H1 (cell line): ENCODE measurements at regions not wholly inside any gene's neighbourhood (a gene's known extent, or its start where the extent isn't known, plus 50 kb on each side); places are given as distances from the start of the nearest gene placed in this dataset.

ENCODE experiments used
- CTCF ChIA-PET: fragments of 300-600 bp; sonication (Branson Sonifier 250); formaldehyde crosslinking; loops from one replicate; lab custom pipeline; 2021; ENCODE audit not compliant: partially characterized antibody; lab: Charles Lee
- POLR2A ChIA-PET: fragments of 300-600 bp; sonication (Branson Sonifier 250); formaldehyde crosslinking; loops from one replicate; lab custom pipeline; 2021; ENCODE audit warnings: inconsistent platforms; ENCODE audit not compliant: partially characterized antibody; lab: Charles Lee
- DNase-seq, 2 experiments: peaks; one replicate each; pipeline versions ENCODE4 v3.0.0 to v3.0.0-alpha.2; 2010 to 2022; ENCODE audit warnings: low spot score in 2 of 2, low read depth in 1 of 2, mixed read lengths in 1 of 2
- FAIRE-seq: peaks from 2 replicates; lab custom pipeline; 2011; peaks lifted over from hg19 to GRCh38; lab: Jason Lieb, UNC
- H2AFZ ChIP-seq: 2 replicates; pipeline ENCODE4 v1.8.1; 2012; ENCODE audit warnings: low read length, inconsistent platforms
- H2AK5ac ChIP-seq: 2 replicates; pipeline ENCODE4 v1.6.1; 2013; ENCODE audit warnings: low read depth, low read length
- H2BK120ac ChIP-seq: replicated peaks from 2 replicates; pipeline ENCODE3; 2013; ENCODE audit warnings: low read depth, low read length, inconsistent platforms
- H2BK12ac ChIP-seq: 2 replicates; pipeline ENCODE4 v1.6.1; 2013; ENCODE audit warnings: low read depth, low read length
- H2BK15ac ChIP-seq: 2 replicates; pipeline ENCODE4 v1.6.1; 2013; ENCODE audit warnings: low read length
- H2BK20ac ChIP-seq: 2 replicates; pipeline ENCODE4 v1.6.1; 2013; ENCODE audit warnings: low read length
- H2BK5ac ChIP-seq: 2 replicates; pipeline ENCODE4 v1.6.1; 2013; ENCODE audit warnings: low read depth, low read length
- H3K14ac ChIP-seq: 2 replicates; pipeline ENCODE4 v1.6.1; 2013; ENCODE audit warnings: inconsistent platforms; ENCODE audit not compliant: insufficient read length
- H3K18ac ChIP-seq: 2 replicates; pipeline ENCODE4 v1.6.1; 2013; ENCODE audit warnings: low read length; ENCODE audit errors: extremely low read depth
- H3K23ac ChIP-seq: 2 replicates; pipeline ENCODE4 v1.6.1; 2013; ENCODE audit warnings: inconsistent platforms; ENCODE audit not compliant: insufficient read length
- H3K23me2 ChIP-seq: 2 replicates; pipeline ENCODE4 v1.6.1; 2013; ENCODE audit warnings: low read depth, low read length
- H3K27ac ChIP-seq: 2 replicates; pipeline ENCODE4 v1.6.1; 2011; ENCODE audit warnings: low read depth, low read length, inconsistent platforms
- H3K27me3 ChIP-seq, 4 experiments: replicated peaks in 1 of 4; 1 replicate in 1 of 4; 2 replicates in 3 of 4; pipeline versions ENCODE4 v1.6.1 to v1.8.1; 2011 to 2013; ENCODE audit warnings: low read length in 3 of 4, mild to moderate bottlenecking in 3 of 4, inconsistent platforms in 2 of 4, mixed read lengths in 2 of 4, moderate library complexity in 1 of 4; ENCODE audit not compliant: control insufficient read depth in 3 of 4, insufficient read depth in 3 of 4; ENCODE audit errors: extremely low read depth in 1 of 4
- H3K36me3 ChIP-seq, 4 experiments: 2 replicates each; pipeline versions ENCODE4 v1.6.1 to v1.8.1; 2011 to 2013; ENCODE audit warnings: mild to moderate bottlenecking in 4 of 4, low read length in 3 of 4, moderate library complexity in 2 of 4, control low read depth in 1 of 4, inconsistent platforms in 1 of 4; ENCODE audit not compliant: insufficient read depth in 4 of 4, control insufficient read depth in 2 of 4
- H3K4ac ChIP-seq: replicated peaks from 2 replicates; pipeline ENCODE3; 2013; ENCODE audit warnings: low read length, low read depth, mixed read lengths, inconsistent platforms; ENCODE audit not compliant: insufficient read length
- H3K4me1 ChIP-seq, 4 experiments: replicated peaks in 1 of 4; 1 replicate in 1 of 4; 2 replicates in 3 of 4; pipeline versions ENCODE4 v1.6.1 to v1.8.1; 2011 to 2013; ENCODE audit warnings: low read length in 3 of 4, inconsistent platforms in 2 of 4, mixed read lengths in 1 of 4; ENCODE audit not compliant: insufficient read depth in 4 of 4, control insufficient read depth in 3 of 4
- H3K4me2 ChIP-seq, 2 experiments: 2 replicates each; pipeline versions ENCODE4 v1.6.1 to v1.8.1; 2011 to 2013; ENCODE audit warnings: low read depth in 2 of 2, low read length in 2 of 2, control low read depth in 1 of 2, inconsistent platforms in 1 of 2, mild to moderate bottlenecking in 1 of 2; ENCODE audit not compliant: insufficient read depth in 1 of 2
- H3K4me3 ChIP-seq, 4 experiments: fragments of 200-600, 300-600 bp in 1 of 4; sonication (generic), shearing (Covaris generic), sonication (Bioruptor Twin) in 1 of 4; 2 replicates each; pipeline versions ENCODE4 v1.5.1 to v1.8.1; 2011 to 2016; ENCODE audit warnings: low read length in 4 of 4, low read depth in 3 of 4, control low read depth in 2 of 4, inconsistent platforms in 2 of 4, mild to moderate bottlenecking in 2 of 4, mixed read lengths in 1 of 4, moderate library complexity in 1 of 4; ENCODE audit not compliant: insufficient read depth in 2 of 4; ENCODE audit errors: extremely low read depth in 1 of 4
- H3K56ac ChIP-seq: replicated peaks from 2 replicates; pipeline ENCODE3; 2013; ENCODE audit warnings: low read depth, mild to moderate bottlenecking, mixed read lengths, low read length, inconsistent platforms; ENCODE audit not compliant: insufficient read length
- H3K79me1 ChIP-seq: 2 replicates; pipeline ENCODE4 v1.6.1; 2013; ENCODE audit warnings: low read depth, low read length, control low read depth
- H3K79me2 ChIP-seq, 2 experiments: 2 replicates each; pipeline versions ENCODE4 v1.6.1 to v1.8.1; 2012 to 2013; ENCODE audit warnings: low read length in 2 of 2, mild to moderate bottlenecking in 2 of 2, inconsistent platforms in 1 of 2; ENCODE audit not compliant: insufficient read depth in 2 of 2, control insufficient read depth in 1 of 2
- H3K9ac ChIP-seq, 4 experiments: replicated peaks in 1 of 4; 1 replicate in 1 of 4; 2 replicates in 3 of 4; pipeline versions ENCODE4 v1.6.1 to v1.8.1; 2011 to 2013; ENCODE audit warnings: low read depth in 3 of 4, low read length in 3 of 4, control low read depth in 2 of 4, mild to moderate bottlenecking in 2 of 4, moderate library complexity in 2 of 4, inconsistent platforms in 1 of 4; ENCODE audit errors: extremely low read depth in 1 of 4
- H3K9me3 ChIP-seq, 2 experiments: 2 replicates each; pipeline versions ENCODE4 v1.6.1 to v1.8.1; 2012 to 2013; ENCODE audit warnings: mild to moderate bottlenecking in 2 of 2, moderate library complexity in 2 of 2, control low read depth in 1 of 2, inconsistent platforms in 1 of 2, low read depth in 1 of 2, low read length in 1 of 2, mixed read lengths in 1 of 2; ENCODE audit not compliant: insufficient read depth in 2 of 2
- H4K20me1 ChIP-seq, 2 experiments: replicated peaks in 1 of 2; 2 replicates each; pipeline versions ENCODE3 to v1.8.1; 2011 to 2013; ENCODE audit warnings: inconsistent platforms in 2 of 2, low read length in 2 of 2, mild to moderate bottlenecking in 1 of 2; ENCODE audit not compliant: insufficient read depth in 2 of 2, control insufficient read depth in 1 of 2
- H4K5ac ChIP-seq: 2 replicates; pipeline ENCODE4 v1.6.1; 2013; ENCODE audit warnings: low read length, low read depth, mixed read lengths, inconsistent platforms; ENCODE audit not compliant: insufficient read length
- H4K8ac ChIP-seq: 2 replicates; pipeline ENCODE4 v1.8.0; 2013; ENCODE audit warnings: mild to moderate bottlenecking, moderate library complexity, low read length, inconsistent platforms; ENCODE audit not compliant: insufficient read depth; ENCODE audit errors: extremely low read depth
- H4K91ac ChIP-seq: replicated peaks from 2 replicates; pipeline ENCODE3; 2013; ENCODE audit warnings: low read length, mixed read lengths, inconsistent platforms; ENCODE audit not compliant: insufficient read length
- CBX5 ChIP-seq: fragments of 300-800, 300-1000 bp; sonication (generic); IDR thresholded peaks from 2 replicates; pipeline ENCODE4 v1.7.1; 2016; ENCODE audit warnings: antibody characterized with exemption, low read length, low read depth
- CBX8 ChIP-seq: fragments of 300-800, 300-1000 bp; sonication (generic); IDR thresholded peaks from 2 replicates; pipeline ENCODE4 v1.7.1; 2016; ENCODE audit warnings: low read depth, low read length, borderline replicate concordance
- EP300 ChIP-seq, 2 experiments: IDR thresholded peaks; 1 replicate in 1 of 2; 2 replicates in 1 of 2; pipeline ENCODE4 v1.6.1; 2011 to 2012; ENCODE audit warnings: low read depth in 2 of 2, low read length in 2 of 2, mild to moderate bottlenecking in 2 of 2, borderline replicate concordance in 1 of 2, inconsistent platforms in 1 of 2, moderate library complexity in 1 of 2
- GTF2F1 ChIP-seq: IDR thresholded peaks from 2 replicates; pipeline ENCODE4 v1.6.1; 2012; ENCODE audit warnings: low read depth, low read length, improper control_type of control experiment, borderline replicate concordance
- HDAC2 ChIP-seq, 2 experiments: fragments of 300-600 bp in 1 of 2; sonication (generic) in 1 of 2; IDR thresholded peaks; 2 replicates each; pipeline ENCODE4 v1.6.1; 2011 to 2012; ENCODE audit warnings: low read depth in 2 of 2, low read length in 2 of 2, mild to moderate bottlenecking in 2 of 2, moderate library complexity in 2 of 2, borderline replicate concordance in 1 of 2, inconsistent platforms in 1 of 2
- JUN ChIP-seq: IDR thresholded peaks from 2 replicates; pipeline ENCODE4 v1.6.1; 2011; ENCODE audit warnings: low read depth, mild to moderate bottlenecking, improper control_type of control experiment, low read length
- RNF2 ChIP-seq: fragments of 200-900, 300-1000 bp; sonication (generic); IDR thresholded peaks from 2 replicates; pipeline ENCODE4 v1.7.1; 2016; ENCODE audit warnings: borderline replicate concordance, low read depth, mild to moderate bottlenecking, antibody characterized with exemption, low read length; ENCODE audit not compliant: poor library complexity, severe bottlenecking; ENCODE audit errors: missing control alignments
- SP2 ChIP-seq: IDR thresholded peaks from 2 replicates; pipeline ENCODE4 v1.6.1; 2012; ENCODE audit warnings: mild to moderate bottlenecking, low read length, inconsistent platforms
- SP4 ChIP-seq: IDR thresholded peaks from 2 replicates; pipeline ENCODE4 v1.6.1; 2012; ENCODE audit warnings: low read length, inconsistent platforms
- SRF ChIP-seq: IDR thresholded peaks from 2 replicates; pipeline ENCODE4 v1.6.1; 2011; ENCODE audit warnings: mild to moderate bottlenecking, low read depth, low read length, moderate library complexity
- TCF12 ChIP-seq: IDR thresholded peaks from 2 replicates; pipeline ENCODE4 v1.6.1; 2011; ENCODE audit warnings: low read depth, mild to moderate bottlenecking, low read length
- YY1 ChIP-seq: IDR thresholded peaks from 2 replicates; pipeline ENCODE4 v1.6.1; 2011; ENCODE audit warnings: low read depth, mild to moderate bottlenecking, low read length
- WGBS, 2 experiments: shearing (Covaris generic) in 1 of 2; methylation state at CpG; one replicate each; pipeline versions ENCODE4 v1.1.6 to v1.1.7; 2013 to 2015; ENCODE audit warnings: low lambda C conversion rate in 2 of 2, mixed read lengths in 2 of 2, inconsistent platforms in 1 of 2, low coverage in 1 of 2, missing lambda C conversion rate in 1 of 2; ENCODE audit not compliant: insufficient replicate concordance in 2 of 2, insufficient coverage in 1 of 2, insufficient read length in 1 of 2; ENCODE audit errors: extremely low coverage in 1 of 2, missing lambda C conversion rate in 1 of 2; 5-methylcytosine and 5-hydroxymethylcytosine counted together

GRCh38 chr5:142425286-142426065 lies 100.7 kb upstream of the SPRY4 start:
- H3K4me1 ChIP-seq = peaks cover 3 to 11% (median 6%) of the 10 kb centered on the region in 4 experiments
- TF ChIP-seq RNF2 (no peak), EP300 (IDR thresholded peaks at IDR 0.05; ENCODE audit: borderline replicate concordance in 1 of 2, low read depth in 2 of 2, low read length in 2 of 2) (no peak), SP2 (no peak), GTF2F1 (no peak), CBX5 (no peak), JUN (no peak), SRF (no peak), SP4 (no peak), YY1 (no peak), HDAC2 (IDR thresholded peaks at IDR 0.05; ENCODE audit: borderline replicate concordance in 1 of 2, low read depth in 2 of 2, low read length in 2 of 2) (no peak), CBX8 (no peak), TCF12 (no peak)

More at GRCh38 chr5:142425286-142426065, 100.7 kb upstream of the SPRY4 start:
- Histone ChIP-seq H2AFZ (no peak overlapping the region), H3K56ac (no peak overlapping the region), H3K9me3 (no peaks in the 10 kb centered on the region), H3K27me3 (no peaks in the 10 kb centered on the region), H3K9ac (no peak overlapping the region), H4K8ac (no peak overlapping the region), H2BK120ac (peak overlapping the region; percentile 2), H2BK20ac (0 out of 2 replicates have a peak overlapping the region, but pooled peaks have one; percentile 15), H3K79me1 (no peaks in the 10 kb centered on the region), H3K14ac (no peak overlapping the region), H3K36me3 (no peaks in the 10 kb centered on the region), H4K91ac (no peak overlapping the region), H3K23me2 (no peaks in the 10 kb centered on the region), H3K4me2 (no peak overlapping the region; a peak in 1 of 4 replicates), H2BK15ac (no peak overlapping the region), H2BK12ac (0 out of 2 replicates have a peak overlapping the region, but pooled peaks have one; percentile 68), H3K23ac (no peak overlapping the region), H3K18ac (no peak overlapping the region), H3K4me3 (no peak overlapping the region), H3K4ac (no peak overlapping the region), H3K79me2 (no peaks in the 10 kb centered on the region), H2BK5ac (peak overlapping the region; percentile 97; the same call in 1 of the 2 replicates), H4K5ac (no peak overlapping the region), H2AK5ac (peak overlapping the region; percentile 96; the same call in 1 of the 2 replicates), H4K20me1 (no peaks in the 10 kb centered on the region), H3K27ac (no peak overlapping the region)
- ChIA-PET CTCF (interaction anchor here (0.6 to 1.3 kb wide), 4 partner anchors 17 to 190 kb away, joined by 3 to 4 read pairs (median 4); no protein-coding TSS in a partner anchor), POLR2A (interaction anchor here (0.6 kb wide), 1 partner anchor 56 kb away, joined by 4 read pairs; no protein-coding TSS in a partner anchor)
- 91% methylated on average over 7 of the region's 7 CpGs; no CpG with 5 or more reads in 1 of the 2 experiments for WGBS, 2 experiments
- DNase-seq (no peak), FAIRE-seq (no peak)
